Activated T-cell treated with anti-CD3 and anti-CD28 coated beads for 48 hours (primary cell): ENCODE measurements at regions not wholly inside any gene's neighbourhood (a gene's known extent, or its start where the extent isn't known, plus 50 kb on each side); places are given as distances from the start of the nearest gene placed in this dataset.
"Not testable (repeated sequence)": the region's sequence is repeated elsewhere in the genome, so short reads cannot be mapped to it uniquely, and the experiment has no call there.

Experiments
- DNase-seq: peaks from one replicate; pipeline ENCODE4 v3.0.0-alpha.2; 2020; ENCODE audit warnings: low read depth

- no peak for DNase-seq
Measured at GRCh38 chr5:10921160-10921559, 160.1 kb upstream of the DAP start.

- no peak for DNase-seq
Measured at GRCh38 chr5:10920400-10920799, 159.4 kb upstream of the DAP start.

- DNase-seq = no peak
Measured at GRCh38 chr5:10914741-10915480, 153.9 kb upstream of the DAP start.

- no peak for DNase-seq
Measured at GRCh38 chr5:10913841-10914240, 152.8 kb upstream of the DAP start.

- DNase-seq = no peak
Measured at GRCh38 chr5:10913181-10913810, 152.3 kb upstream of the DAP start.

- no peak for DNase-seq
Measured at GRCh38 chr5:10912435-10912834, 151.4 kb upstream of the DAP start.

GRCh38 chr5:10910261-10910660 lies 149.2 kb upstream of the DAP start:
- no peak for DNase-seq

GRCh38 chr5:10904862-10905432 lies 143.9 kb upstream of the DAP start:
- DNase-seq = no peak

- DNase-seq = no peak
Measured at GRCh38 chr5:10903786-10904560, 142.9 kb upstream of the DAP start.

- no peak for DNase-seq
Measured at GRCh38 chr5:10902145-10902544, 141.1 kb upstream of the DAP start.

- DNase-seq = no peak
Measured at GRCh38 chr5:10898514-10898913, 137.5 kb upstream of the DAP start.

GRCh38 chr5:10896016-10896415 lies 135.0 kb upstream of the DAP start:
- no peak for DNase-seq

- DNase-seq = no peak
Measured at GRCh38 chr5:10894445-10895054, 133.5 kb upstream of the DAP start.

GRCh38 chr5:10892911-10893215 lies 131.8 kb upstream of the DAP start:
- no peak for DNase-seq

- no peak for DNase-seq
Measured at GRCh38 chr5:10892147-10892910, 131.3 kb upstream of the DAP start.

GRCh38 chr5:10891193-10891592 lies 130.2 kb upstream of the DAP start:
- DNase-seq = no peak

GRCh38 chr5:10886497-10886896 lies 125.5 kb upstream of the DAP start:
- no peak for DNase-seq

GRCh38 chr5:10885026-10885425 lies 124.0 kb upstream of the DAP start:
- no peak for DNase-seq

GRCh38 chr5:10883945-10884344 lies 122.9 kb upstream of the DAP start:
- not testable (repeated sequence) for DNase-seq

- no peak for DNase-seq
Measured at GRCh38 chr5:10880934-10881333, 119.9 kb upstream of the DAP start.

GRCh38 chr5:10876996-10877395 lies 116.0 kb upstream of the DAP start:
- DNase-seq = not testable (repeated sequence)
